ENCODE measurements at regions not wholly inside any gene's neighbourhood (a gene's known extent, or its start where the extent isn't known, plus 50 kb on each side); places are given as distances from the start of the nearest gene placed in this dataset.

GRCh38 chr5:27810458-27810857 lies 772.1 kb upstream of the CDH9 start:
- H3K9me3 ChIP-seq (ENCODE audit: low read depth): no peaks in the 10 kb centered on the region
- H3K27ac Mint-ChIP-seq: no peak overlapping the region
- no peaks in the 10 kb centered on the region for H3K9me3 Mint-ChIP-seq
- H3K27me3 ChIP-seq: no peaks in the 10 kb centered on the region
- no peaks in the 10 kb centered on the region for H3K4me1 ChIP-seq
- H3K4me3 ChIP-seq: no peak overlapping the region
- no peak overlapping the region for H3K9ac ChIP-seq
- H3K4me3 Mint-ChIP-seq: no peak overlapping the region
- H3K4me2 ChIP-seq: no peak overlapping the region
- no peak for DNase-seq (ENCODE audit: low spot score)
- no peaks in the 10 kb centered on the region for H3K36me3 Mint-ChIP-seq
- H3K36me3 ChIP-seq: no peaks in the 10 kb centered on the region
- no peak overlapping the region for H2AFZ ChIP-seq (replicated peaks)
- H3K79me2 ChIP-seq (ENCODE audit: low read depth): no peaks in the 10 kb centered on the region
- H3K27me3 Mint-ChIP-seq (ENCODE audit: insufficient read depth, low read depth): no peaks in the 10 kb centered on the region
- no peak overlapping the region for H3K27ac ChIP-seq
- TF ChIP-seq EZH2phosphoT487 (IDR thresholded peaks at IDR 0.05): no peak
- no peak for TF ChIP-seq EZH2 (IDR thresholded peaks at IDR 0.05)
- no peak for TF ChIP-seq CTCF (IDR thresholded peaks at IDR 0.05)
- peaks cover 2% of the 10 kb centered on the region for H3K4me1 Mint-ChIP-seq
- no peaks in the 10 kb centered on the region for H3F3A ChIP-seq (ENCODE audit: low read depth)
- H4K20me1 ChIP-seq (ENCODE audit: low read depth): no peaks in the 10 kb centered on the region

GRCh38 chr5:27797220-27797619 lies 758.8 kb upstream of the CDH9 start:
- H3K4me3 ChIP-seq: no peak overlapping the region
- no peak overlapping the region for H3K27ac ChIP-seq
- no peak overlapping the region for H3K4me3 Mint-ChIP-seq
- no peaks in the 10 kb centered on the region for H3K36me3 Mint-ChIP-seq
- no peaks in the 10 kb centered on the region for H3F3A ChIP-seq (ENCODE audit: low read depth)
- no peaks in the 10 kb centered on the region for H3K4me1 Mint-ChIP-seq
- H3K9ac ChIP-seq: no peak overlapping the region
- no peaks in the 10 kb centered on the region for H3K9me3 ChIP-seq (ENCODE audit: low read depth)
- H3K27me3 Mint-ChIP-seq (ENCODE audit: insufficient read depth, low read depth): no peaks in the 10 kb centered on the region
- H3K4me1 ChIP-seq: no peaks in the 10 kb centered on the region
- H3K9me3 Mint-ChIP-seq: peaks cover 3% of the 10 kb centered on the region
- no peak for TF ChIP-seq CTCF (IDR thresholded peaks at IDR 0.05)
- TF ChIP-seq EZH2 (IDR thresholded peaks at IDR 0.05): no peak
- TF ChIP-seq EZH2phosphoT487 (IDR thresholded peaks at IDR 0.05): no peak
- H2AFZ ChIP-seq (replicated peaks): no peak overlapping the region
- H3K27ac Mint-ChIP-seq: no peak overlapping the region
- H3K27me3 ChIP-seq: no peaks in the 10 kb centered on the region
- no peak for DNase-seq (ENCODE audit: low spot score)
- H3K36me3 ChIP-seq: no peaks in the 10 kb centered on the region
- H4K20me1 ChIP-seq (ENCODE audit: low read depth): no peaks in the 10 kb centered on the region
- H3K79me2 ChIP-seq (ENCODE audit: low read depth): no peaks in the 10 kb centered on the region
- no peak overlapping the region for H3K4me2 ChIP-seq

GRCh38 chr5:27788184-27788583 lies 749.8 kb upstream of the CDH9 start:
- Histone ChIP-seq H3K27ac (no peak overlapping the region), H3K79me2 (ENCODE audit: low read depth) (no peaks in the 10 kb centered on the region), H3K36me3 (no peaks in the 10 kb centered on the region), H3K9ac (no peak overlapping the region), H3K4me3 (no peak overlapping the region), H3K4me1 (no peaks in the 10 kb centered on the region), H3K4me2 (no peak overlapping the region), H2AFZ (replicated peaks) (no peak overlapping the region), H4K20me1 (ENCODE audit: low read depth) (no peaks in the 10 kb centered on the region), H3K9me3 (ENCODE audit: low read depth) (no peaks in the 10 kb centered on the region), H3K27me3 (no peaks in the 10 kb centered on the region), H3F3A (ENCODE audit: low read depth) (peaks cover 5% of the 10 kb centered on the region)
- Mint-ChIP-seq H3K9me3 (no peaks in the 10 kb centered on the region), H3K27ac (no peak overlapping the region), H3K4me3 (no peak overlapping the region), H3K36me3 (no peaks in the 10 kb centered on the region), H3K4me1 (no peaks in the 10 kb centered on the region), H3K27me3 (ENCODE audit: insufficient read depth, low read depth) (peaks cover 2% of the 10 kb centered on the region)
- TF ChIP-seq CTCF (IDR thresholded peaks at IDR 0.05): no peak
- no peak for TF ChIP-seq EZH2phosphoT487 (IDR thresholded peaks at IDR 0.05)
- TF ChIP-seq EZH2 (IDR thresholded peaks at IDR 0.05): no peak
- no peak for DNase-seq (ENCODE audit: low spot score)

- H2AFZ ChIP-seq (replicated peaks): no peak overlapping the region
These were observed 745.9 kb upstream of the CDH9 start for GRCh38 chr5:27784317-27784716.

More at GRCh38 chr5:27784317-27784716, 745.9 kb upstream of the CDH9 start:
- H3K4me3 ChIP-seq: no peak overlapping the region
- Mint-ChIP-seq H3K4me3 (no peak overlapping the region), H3K9me3 (no peaks in the 10 kb centered on the region), H3K36me3 (no peaks in the 10 kb centered on the region), H3K27ac (no peak overlapping the region), H3K4me1 (no peaks in the 10 kb centered on the region), H3K27me3 (ENCODE audit: insufficient read depth, low read depth) (peaks cover 2% of the 10 kb centered on the region)
- H4K20me1 ChIP-seq (ENCODE audit: low read depth): no peaks in the 10 kb centered on the region
- no peaks in the 10 kb centered on the region for H3K27me3 ChIP-seq
- H3K36me3 ChIP-seq: no peaks in the 10 kb centered on the region
- H3F3A ChIP-seq (ENCODE audit: low read depth): no peaks in the 10 kb centered on the region
- H3K27ac ChIP-seq: no peak overlapping the region
- no peaks in the 10 kb centered on the region for H3K4me1 ChIP-seq
- DNase-seq (ENCODE audit: low spot score): no peak
- no peak overlapping the region for H3K9ac ChIP-seq
- no peaks in the 10 kb centered on the region for H3K79me2 ChIP-seq (ENCODE audit: low read depth)
- H3K4me2 ChIP-seq: no peak overlapping the region
- TF ChIP-seq EZH2phosphoT487 (IDR thresholded peaks at IDR 0.05) (no peak), CTCF (IDR thresholded peaks at IDR 0.05) (no peak), EZH2 (IDR thresholded peaks at IDR 0.05) (no peak)
- H3K9me3 ChIP-seq (ENCODE audit: low read depth): no peaks in the 10 kb centered on the region
